ENCODE measurements at regions not wholly inside any gene's neighbourhood (a gene's known extent, or its start where the extent isn't known, plus 50 kb on each side); places are given as distances from the start of the nearest gene placed in this dataset.

DNA sequence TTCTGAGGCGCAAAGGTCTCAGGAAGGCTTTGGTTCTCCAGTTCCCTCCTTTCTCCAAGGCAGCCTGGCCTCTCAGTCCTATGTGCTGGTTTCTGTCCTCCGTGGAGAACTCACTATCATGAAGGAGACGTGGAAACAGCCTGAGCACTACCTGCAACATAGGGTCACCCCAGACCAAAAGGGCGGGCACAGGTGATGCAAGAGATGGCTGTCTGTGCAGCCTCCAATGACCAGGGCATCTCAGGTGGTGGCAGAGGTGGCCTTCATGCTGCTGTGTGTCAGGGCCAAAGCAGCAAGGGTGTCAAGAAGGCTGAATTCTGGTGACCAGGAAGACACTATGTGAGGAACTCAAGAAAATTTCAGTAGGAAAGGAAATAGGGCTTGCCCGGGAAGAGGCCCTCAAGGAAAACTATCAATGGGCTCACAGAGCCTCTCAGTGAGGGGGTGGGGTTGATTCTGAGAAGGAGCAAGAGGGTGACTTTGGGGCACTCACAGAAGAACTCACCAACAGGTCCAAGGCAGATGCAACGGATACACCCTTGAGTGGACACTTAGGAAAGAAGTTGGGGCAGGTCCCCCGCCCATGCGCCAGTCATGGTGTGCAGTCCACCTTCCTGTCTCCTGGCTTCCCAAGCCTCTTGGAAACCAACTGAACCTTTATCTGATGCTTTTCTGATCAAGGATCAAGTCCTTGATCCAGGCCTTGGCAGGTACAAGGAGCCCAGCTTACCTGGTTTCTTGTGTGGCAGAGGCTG, 212.3 kb upstream of the B3GAT1 start:
- DNase-seq (ENCODE audit: low spot score), result no peak

DNA sequence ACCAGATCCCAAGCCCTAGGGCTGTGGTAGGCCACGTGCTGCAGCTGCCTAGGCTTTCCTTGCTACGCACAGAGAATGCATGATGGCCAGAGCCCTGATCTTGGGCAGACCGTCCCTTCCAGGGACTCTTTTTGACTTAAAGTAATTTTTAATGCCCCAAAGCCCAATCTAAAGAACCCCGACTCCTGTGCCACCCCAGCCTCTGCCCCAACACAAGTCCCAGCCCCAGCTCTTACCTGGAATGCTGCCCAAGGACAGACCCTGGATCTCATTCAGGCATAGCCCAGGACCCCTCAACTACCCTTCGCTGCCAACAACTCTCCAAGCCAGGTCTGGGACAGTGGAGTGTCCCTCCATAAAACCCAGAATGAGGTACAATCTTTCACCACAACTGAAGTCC, 211.7 kb upstream of the B3GAT1 start:
- no peak for DNase-seq (ENCODE audit: low spot score)

DNA sequence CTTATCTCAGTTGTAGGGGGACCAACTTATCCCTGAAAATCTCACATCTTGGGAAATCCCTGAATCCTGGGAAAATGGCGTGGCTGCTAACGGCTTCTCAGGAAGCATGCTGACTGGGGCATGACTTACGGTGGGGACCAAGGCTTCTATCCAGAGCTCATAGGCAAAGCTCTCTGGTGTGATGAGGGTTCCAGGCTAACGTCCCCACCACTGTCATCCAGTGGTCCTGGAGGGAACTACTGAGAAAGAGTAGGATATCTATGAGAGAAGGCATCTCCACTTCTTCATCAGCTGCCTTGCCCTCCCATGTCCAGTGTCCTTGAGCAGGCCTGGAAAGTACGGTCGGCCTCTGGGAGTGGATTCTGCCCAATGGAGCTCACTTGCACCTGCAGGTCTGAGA, 210.4 kb upstream of the B3GAT1 start:
- DNase-seq (ENCODE audit: low spot score), result no peak

DNA sequence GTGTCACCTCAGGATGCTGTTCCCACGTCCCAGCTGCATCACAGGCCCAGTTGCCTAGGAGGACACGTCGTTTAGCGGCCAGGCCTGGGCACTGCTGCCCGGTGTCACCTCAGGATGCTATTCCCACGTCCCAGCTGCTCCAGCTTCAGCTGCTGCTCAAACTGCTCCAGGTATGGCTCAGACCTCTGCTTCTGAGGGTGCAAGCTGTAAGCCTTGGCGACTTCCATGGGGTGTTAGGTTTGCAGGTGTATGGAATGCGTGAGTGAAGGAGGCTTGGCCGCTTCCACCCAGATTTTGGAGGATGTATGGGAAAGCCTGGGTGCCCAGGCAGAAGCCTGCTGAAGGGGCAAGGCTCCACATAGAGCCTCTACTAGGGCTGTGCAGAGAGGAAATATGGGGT, 205.3 kb upstream of the B3GAT1 start:
- DNase-seq (ENCODE audit: low spot score), result no peak

DNA sequence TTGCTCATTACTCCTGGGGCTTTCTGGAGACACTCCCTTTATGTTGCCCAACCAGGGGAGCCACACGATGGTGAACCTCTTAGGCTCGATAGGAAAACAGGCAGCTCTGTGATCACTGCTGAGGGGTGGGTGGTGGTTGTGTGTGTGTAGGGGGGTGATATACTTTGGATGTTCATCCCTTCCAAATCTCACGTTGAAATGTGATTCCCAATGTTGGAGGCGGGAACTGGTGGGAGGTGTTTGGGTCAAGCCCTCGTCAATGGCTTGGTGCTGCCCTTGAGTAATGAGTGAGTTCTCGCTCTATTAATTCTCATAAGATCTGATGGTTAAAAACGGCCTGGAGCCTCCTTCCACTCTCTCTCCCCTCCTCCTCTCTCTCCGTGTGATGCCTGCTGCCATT, 204.0 kb upstream of the B3GAT1 start:
- no peak for DNase-seq (ENCODE audit: low spot score)

DNA sequence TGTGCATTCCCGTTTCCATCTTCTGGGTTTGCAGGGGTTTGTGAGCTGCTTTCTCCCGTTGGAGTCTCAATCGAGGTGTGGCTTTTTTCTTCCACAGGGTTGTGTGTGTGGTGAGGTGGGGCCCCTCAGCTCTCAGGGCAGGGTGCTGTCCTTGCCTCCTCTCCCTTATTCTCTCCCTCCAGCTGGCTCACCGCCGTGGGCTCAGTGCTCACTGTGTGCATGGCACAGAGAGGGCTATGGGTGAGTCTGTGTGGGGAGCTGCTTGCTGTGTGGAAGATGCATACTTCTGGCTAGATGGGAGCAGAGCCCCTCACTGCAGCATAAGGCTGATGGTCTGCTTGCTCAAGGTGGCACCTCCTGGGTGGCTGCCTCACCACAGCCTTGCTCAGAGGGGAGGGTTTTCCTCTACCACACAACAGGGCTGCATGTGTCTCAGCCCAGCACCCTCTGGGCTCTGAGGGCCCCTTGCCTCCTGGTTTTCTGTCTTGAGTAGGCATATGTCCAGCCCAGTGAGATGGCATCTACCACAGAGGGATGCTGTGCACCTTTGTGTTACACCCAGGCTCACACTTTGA, 203.1 kb upstream of the B3GAT1 start:
- DNase-seq (ENCODE audit: low spot score), result no peak

DNA sequence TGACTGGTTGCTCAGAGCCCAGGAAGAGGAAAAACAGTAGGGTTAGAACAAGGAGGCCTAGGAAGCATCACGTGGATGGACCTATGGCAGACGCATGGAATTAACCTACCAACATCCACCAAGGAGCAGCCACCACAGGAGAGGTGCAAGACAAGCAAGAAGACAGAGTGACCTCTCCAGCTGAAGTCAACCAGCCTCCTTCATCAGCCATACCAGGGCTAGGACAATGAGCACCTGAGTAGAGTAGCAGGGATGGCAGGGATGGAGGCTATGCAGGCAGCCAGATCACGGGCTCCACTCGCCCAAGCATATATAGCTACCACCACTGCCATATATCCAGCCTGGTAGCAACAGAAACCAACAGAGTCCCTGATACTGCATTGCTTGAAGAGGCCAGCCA, 202.1 kb upstream of the B3GAT1 start:
- DNase-seq (ENCODE audit: low spot score), result no peak

DNA sequence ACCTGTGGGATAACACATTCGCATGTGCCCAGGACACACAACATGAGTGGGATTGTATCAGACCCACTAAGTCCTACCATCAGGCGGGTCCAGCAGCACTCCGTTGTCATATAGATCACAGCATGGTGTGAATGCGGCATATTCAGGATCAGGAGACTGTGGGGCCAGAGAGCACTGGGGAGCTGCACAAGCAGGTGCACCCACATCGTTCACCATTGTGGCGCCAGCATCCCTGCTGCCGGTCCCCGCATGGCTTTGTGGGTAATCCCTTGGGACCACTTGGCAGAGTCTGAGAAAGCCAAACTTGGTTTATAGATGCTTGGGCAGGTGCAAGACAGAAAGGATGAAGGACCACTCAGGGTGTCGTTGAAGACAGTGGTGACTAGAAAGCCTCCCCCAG, 201.6 kb upstream of the B3GAT1 start:
- no peak for DNase-seq (ENCODE audit: low spot score)

DNA sequence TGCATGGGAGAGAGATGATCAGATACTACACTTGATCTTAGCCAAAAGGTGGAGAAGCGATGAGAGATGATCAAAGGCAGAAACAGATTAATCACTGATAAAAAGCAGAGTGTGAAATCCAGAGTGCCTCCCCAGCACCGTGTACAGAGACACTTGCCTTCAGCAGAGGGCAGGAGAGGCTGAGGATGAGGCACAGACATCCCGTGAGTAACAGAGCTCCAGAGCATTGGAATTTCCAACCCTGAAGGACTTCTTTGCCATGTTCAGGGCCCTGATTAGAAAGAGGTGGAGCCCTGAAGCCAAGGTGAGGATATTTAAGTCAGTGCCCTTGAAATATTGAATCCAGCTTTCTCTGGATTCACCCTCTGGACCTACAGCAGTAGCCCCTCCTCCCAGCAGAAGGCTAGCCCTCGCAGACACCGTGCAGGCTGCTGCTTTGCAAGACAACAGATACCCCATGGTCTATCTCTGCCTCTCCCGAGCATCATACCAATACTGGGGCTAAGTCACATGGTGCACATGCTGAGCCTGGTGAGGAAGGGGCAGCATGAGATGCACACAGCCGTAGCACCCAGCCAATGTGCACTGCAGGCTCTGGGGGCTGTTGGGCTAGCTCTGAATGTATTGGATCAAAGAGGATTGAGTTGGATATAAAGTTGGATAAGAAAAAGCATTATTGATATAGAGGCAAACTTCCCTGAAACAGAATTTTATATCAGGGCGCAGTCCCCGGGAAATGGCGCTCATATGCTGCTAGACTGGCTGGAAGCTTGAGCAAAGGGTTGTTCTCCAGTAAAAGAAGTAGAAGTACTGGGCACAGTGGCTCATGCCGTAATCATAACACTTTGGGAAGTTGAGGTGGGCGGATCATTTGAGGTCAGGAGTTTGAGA, 200.3 kb upstream of the B3GAT1 start:
- no peak for DNase-seq (ENCODE audit: low spot score)

DNA sequence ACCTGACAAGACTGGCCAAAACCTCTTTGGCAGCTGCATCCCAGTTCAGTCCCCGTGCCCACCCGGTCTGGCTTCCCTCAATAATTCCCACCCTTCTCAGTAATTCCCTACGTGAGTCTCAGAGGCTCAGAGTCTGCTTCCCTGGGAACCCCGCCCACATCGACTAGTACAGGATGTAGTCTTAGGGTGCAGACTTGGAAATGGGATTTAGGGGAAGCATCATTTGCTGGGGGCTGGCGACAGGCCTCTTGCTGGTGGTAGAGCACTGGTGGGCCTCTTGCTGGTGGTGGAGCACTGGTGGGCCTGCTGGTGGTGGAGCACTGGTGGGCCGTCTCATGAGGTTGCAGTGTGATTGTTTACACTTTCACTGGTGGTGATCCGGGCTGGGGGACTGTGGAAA, 199.5 kb upstream of the B3GAT1 start:
- no peak for DNase-seq (ENCODE audit: low spot score)

DNA sequence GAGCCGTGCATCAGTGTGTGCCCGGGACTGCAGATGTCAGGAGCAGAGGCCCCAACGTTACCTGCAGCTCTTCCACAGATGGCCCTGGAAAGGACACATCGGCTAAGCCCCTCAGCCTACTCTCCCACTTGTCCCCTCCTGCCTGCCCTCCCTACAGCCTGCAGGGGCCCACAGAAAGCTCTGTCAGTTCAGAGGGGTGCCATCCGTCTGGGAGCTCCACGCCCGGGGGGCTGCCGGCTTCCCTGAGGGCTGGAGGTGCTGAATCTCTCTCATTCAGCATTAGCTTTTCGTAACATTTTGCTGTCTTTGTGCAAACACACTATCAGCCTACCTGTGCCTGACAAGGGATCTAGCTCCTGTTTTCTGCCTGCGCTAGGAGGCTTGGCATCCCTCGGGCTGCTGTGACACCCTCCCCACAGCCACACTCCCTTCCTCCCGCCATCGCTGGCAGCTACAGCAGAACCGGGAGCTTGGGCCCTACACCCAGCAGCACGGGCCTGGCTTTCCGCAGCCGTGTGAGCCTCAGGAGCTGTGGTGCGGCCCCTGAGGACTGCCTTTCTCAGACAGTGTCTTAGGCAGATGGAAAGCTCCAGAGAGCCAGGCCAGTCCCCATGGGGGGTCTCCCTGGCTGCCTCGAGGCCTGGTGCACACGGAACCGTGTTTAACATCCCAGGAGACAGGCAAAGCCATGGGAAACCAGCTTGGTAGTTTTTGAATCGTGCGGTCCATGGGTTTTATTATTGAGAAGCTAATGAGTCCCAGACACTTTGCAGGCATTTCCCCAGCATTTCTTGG, 198.3 kb upstream of the B3GAT1 start:
- no peak for DNase-seq (ENCODE audit: low spot score)

DNA sequence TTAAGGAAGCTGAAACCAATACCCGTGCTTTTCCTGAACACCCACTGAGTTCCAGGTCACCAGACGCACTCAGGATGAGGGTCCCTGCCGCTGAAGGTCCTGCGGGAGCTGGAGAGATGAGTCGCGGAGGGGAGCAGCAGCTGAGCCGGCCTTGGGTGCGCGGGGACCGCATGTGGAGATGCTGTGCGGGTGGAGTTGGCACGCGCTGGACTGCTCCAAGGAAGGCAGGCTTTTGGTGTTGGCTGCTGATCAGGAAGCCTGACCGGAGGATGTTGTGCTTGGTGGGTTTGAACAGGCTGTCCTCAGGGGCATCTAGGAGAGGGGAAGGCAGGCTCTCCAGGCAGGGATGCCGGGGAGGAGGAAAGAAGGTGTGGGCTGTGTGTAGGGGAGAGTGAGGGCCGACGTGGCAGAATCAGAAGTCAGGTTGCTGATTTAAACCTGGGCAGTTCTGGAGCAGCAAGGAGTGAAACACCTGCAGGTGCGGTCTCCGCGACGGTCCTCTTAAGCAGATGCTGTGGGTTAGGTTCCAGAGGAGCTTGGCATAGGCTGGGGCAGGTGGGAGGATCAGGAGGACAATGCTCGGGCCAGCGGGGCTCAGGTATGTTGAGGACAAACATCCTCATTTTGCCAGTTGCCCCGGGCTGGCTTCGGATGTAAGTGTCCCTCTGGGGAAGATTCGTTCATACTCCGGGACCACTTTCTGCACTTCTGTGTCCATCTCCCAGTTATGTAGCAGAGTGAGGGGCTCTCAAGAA, 197.5 kb upstream of the B3GAT1 start:
- no peak for DNase-seq (ENCODE audit: low spot score)

DNA sequence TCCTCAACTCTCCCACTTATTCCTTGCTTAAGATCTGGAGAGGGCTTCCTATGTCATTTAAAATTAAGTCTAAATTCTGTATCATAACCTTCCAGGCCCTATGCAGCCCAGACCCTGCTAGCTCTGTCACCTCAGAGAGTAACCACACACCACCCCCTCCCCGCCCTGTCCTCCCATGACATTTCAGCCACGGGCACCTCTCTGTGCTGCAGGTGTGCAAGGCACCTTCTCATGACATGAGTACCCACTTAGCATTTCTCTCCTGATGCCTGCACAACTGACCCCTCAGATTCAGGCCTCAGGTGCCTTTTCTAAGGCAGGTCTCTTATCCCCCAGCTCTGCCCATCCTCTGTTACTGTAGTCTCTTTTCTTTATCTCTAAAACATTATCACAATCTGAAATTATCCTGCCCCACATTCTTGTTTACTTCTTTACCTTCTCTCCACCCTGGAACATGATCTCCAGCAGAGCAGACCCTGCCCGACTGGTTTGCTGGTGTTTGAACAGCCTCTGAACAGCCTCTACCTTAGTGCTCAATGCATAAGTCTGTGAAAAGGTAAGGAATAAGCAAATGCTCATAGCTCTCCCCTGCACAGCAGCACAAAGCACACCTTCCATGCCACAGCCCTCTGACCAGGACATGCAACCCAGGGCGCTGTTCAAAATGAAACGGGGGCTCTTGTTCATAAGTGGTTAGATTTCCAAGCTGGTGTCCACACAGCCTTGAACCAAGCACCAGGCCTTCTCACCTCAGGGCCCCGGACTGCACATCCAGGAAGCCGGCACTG, 196.1 kb upstream of the B3GAT1 start:
- no peak for DNase-seq (ENCODE audit: low spot score)

DNA sequence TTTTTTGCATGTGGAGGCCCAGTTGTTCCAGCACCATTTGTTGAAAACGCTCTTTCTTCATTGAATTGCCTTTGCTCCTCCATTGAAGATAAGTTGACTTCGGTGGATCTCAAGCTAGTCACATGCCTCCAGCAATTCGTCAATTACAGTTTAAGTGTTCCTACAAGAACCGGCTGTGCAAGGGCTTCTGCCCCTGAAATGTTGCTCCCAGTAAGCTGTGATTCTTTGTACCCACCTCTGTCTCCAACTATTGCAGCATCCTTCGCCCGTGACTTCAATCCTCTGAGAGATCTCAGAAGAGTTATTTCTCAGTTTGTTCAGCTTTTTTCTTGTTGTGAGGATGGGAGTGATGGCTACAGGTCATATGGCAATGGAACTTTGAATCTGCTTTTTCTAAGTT, 194.2 kb upstream of the B3GAT1 start:
- DNase-seq (ENCODE audit: low spot score), result no peak

DNA sequence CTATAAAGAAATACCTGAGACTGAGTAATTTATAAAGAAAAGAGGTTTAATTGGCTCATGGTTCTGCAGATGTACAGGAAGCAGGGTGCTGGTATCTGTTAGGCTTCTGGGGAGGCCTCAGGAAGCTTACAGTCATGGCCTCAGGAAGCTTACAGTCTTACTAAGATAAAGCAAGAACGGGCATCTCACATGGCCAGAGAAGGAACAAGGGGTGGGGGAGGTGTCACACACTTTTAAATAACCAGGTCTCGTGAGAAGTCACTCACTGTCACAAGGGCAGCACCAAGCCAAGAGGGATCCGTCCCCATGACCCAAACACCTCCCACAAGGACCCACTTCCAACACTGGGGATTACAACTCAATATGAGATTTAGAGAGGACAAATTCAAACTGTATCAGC, 192.8 kb upstream of the B3GAT1 start:
- no peak for DNase-seq (ENCODE audit: low spot score)

DNA sequence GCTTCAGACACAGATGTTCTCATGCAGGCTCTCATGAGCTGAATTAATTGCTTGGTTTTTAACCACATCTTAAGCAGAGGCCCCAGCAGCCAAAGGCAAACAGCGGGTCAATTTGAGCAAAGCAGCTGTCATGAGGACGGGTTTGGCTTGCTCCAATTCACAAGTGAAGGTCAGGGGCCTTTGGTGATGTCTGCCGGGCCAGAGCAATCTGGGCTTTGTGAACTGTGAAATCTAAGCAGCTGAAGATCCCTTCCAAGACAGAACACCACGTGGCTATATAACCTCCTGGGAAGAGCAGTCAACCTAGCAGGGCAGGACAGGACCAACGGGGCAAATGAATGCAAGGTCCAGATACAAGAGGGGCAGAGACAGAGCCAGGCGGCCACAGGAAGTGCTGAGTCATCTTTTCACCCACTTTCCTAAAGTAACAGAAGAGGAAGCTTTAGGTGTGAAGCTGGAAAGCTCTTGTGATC, 187.3 kb upstream of the B3GAT1 start:
- no peak for DNase-seq (ENCODE audit: low spot score)

DNA sequence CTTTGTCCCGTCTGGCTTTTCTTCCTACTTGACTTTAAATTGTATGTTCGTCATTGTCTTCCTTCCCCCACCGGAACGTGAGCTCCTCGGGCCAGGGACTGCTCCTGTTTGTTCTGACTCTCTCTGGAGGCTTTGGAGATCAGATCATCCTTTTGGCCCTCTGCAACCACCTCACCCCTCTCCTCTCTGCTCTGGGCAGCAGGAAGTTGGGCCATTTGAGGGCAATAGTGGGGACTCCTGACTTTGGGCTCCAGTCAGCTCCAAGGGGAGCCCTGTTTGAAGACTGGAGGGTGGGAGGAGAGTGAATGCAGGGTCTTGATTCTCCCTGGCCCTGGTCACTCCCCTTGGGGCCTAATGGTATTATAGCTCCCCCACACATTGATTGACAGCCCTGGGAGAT, 186.3 kb upstream of the B3GAT1 start:
- DNase-seq (ENCODE audit: low spot score), result no peak

DNA sequence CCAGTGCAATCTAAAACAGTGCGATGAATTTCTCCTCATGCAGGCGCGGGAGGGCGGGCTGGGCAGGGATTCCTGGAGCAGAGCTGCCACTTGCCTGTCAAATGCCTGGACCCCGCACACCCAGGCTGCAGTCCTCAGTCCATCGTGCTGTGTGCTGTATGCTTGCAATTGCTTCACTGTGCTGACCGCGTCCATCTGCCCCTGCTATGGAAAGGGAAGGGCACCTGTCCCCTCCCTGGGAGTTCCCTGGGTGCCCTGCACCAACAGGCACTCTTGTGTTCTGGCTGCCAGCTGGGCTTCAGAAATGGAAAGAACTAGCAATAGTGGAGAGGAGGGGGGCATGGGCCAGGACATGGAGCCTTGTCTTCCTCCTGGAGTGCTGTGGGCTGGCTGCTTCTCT, 185.4 kb upstream of the B3GAT1 start:
- DNase-seq (ENCODE audit: low spot score), result peak; percentile 34

DNA sequence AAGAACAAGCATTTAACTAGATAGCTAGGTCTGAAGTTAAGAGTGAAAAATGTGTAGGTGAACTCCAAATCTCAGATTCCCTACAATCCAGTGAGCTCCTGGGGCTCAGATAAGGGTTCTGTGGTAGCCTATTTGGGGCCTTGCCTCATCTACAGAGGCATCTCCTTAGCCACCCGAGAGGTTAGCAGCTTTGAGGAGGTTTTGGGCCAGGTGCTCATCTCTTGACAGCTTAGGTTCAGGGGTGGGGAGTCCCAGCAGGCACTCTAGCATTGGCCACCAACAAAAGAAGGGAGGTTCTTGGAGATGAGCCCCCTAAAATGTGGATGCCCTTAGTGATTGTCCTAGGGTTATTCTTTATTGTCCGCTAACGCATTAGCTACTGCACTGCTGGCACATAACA, 184.4 kb upstream of the B3GAT1 start:
- peak; percentile 12 for DNase-seq (ENCODE audit: low spot score)

DNA sequence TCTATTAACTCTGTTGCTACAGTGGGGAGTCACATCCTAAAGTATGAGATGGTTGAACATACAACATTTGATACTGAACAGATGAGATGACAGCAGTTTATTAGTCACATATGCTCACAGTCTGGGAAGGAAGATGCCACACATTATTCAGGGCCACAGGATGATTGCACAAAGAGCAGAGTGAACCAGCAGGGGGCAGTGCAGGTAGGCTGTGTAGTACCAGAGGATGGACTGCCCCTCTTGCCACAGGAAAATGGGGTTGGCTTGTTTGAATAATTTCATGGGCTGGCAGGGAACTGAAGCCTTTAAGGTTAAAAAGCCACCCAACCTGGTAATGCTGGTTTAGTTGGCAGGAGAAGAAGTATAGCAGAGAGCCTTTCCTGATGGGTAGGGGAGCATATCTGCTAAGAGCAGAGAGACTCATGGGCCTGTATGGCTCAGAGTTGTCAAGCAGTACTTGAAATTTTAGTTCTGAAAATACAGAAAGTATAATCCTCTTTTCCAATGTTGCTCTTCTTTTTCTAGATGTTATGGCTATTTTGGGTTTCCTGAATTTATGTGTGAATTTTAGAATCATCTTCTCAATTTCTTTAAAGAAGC, 180.4 kb upstream of the B3GAT1 start:
- no peak for DNase-seq (ENCODE audit: low spot score)
